Cardiac muscle cell (in vitro differentiated cells and primary cell): ENCODE measurements at regions not wholly inside any gene's neighbourhood (a gene's known extent, or its start where the extent isn't known, plus 50 kb on each side); places are given as distances from the start of the nearest gene placed in this dataset.

Experiments used
- DNase-seq, 2 donors: peaks; one replicate each; pipeline versions ENCODE4 v3.0.0 to v3.0.0-alpha.2; 2010 to 2017; ENCODE audit warnings: low read depth in 1 of 2, low spot score in 1 of 2
- H3K27ac ChIP-seq: fragments of 200-600 bp; sonication (generic); 2 replicates; pipeline ENCODE4 v1.5.1; 2016
- H3K27me3 ChIP-seq: fragments of 200-600 bp; sonication (generic); 2 replicates; pipeline ENCODE4 v1.6.0; 2016; ENCODE audit warnings: control low read depth
- H3K36me3 ChIP-seq: fragments of 200-600 bp; sonication (generic); 2 replicates; pipeline ENCODE4 v1.5.1; 2016; ENCODE audit warnings: control low read depth
- H3K4me1 ChIP-seq: fragments of 200-600 bp; sonication (generic); 2 replicates; pipeline ENCODE4 v1.8.1; 2017; ENCODE audit warnings: low read depth, mild to moderate bottlenecking, mixed run types
- H3K4me3 ChIP-seq: fragments of 200-600 bp; sonication (generic); 2 replicates; pipeline ENCODE4 v1.5.1; 2016; ENCODE audit warnings: mild to moderate bottlenecking
- H3K9me3 ChIP-seq: fragments of 200-600 bp; sonication (generic); 2 replicates; pipeline ENCODE4 v1.5.1; 2017; ENCODE audit warnings: low read depth, mild to moderate bottlenecking, control low read depth
- TF ChIP-seq, protein P1 (sequence below): IDR thresholded peaks from 2 replicates; pipeline ENCODE4 v1.5.1; 2012; ENCODE audit warnings: low read depth, mild to moderate bottlenecking, low read length

DNA sequence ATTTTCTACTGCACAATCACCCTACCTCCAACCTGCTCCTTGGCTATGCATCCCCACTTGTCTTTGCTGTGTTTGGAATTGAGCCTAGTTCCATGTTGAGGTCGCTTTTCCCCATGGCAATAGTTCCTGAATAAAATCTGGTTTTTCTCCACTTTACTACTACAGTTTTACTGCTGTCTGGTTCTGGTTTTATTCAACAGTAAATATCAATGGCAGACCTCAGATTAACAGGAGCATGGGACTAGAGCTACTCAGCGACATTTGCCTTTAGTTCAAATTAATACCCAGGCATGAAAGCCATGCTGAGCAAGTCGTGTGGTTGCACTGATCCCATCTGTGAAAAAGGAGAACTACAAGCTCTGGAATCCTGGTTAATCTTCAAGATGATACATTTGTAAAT, 460.3 kb downstream of the GRXCR1 start:
- TF ChIP-seq, protein P1, sequence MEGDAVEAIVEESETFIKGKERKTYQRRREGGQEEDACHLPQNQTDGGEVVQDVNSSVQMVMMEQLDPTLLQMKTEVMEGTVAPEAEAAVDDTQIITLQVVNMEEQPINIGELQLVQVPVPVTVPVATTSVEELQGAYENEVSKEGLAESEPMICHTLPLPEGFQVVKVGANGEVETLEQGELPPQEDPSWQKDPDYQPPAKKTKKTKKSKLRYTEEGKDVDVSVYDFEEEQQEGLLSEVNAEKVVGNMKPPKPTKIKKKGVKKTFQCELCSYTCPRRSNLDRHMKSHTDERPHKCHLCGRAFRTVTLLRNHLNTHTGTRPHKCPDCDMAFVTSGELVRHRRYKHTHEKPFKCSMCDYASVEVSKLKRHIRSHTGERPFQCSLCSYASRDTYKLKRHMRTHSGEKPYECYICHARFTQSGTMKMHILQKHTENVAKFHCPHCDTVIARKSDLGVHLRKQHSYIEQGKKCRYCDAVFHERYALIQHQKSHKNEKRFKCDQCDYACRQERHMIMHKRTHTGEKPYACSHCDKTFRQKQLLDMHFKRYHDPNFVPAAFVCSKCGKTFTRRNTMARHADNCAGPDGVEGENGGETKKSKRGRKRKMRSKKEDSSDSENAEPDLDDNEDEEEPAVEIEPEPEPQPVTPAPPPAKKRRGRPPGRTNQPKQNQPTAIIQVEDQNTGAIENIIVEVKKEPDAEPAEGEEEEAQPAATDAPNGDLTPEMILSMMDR: no peak
- H3K4me1 ChIP-seq: no peaks in the 10 kb centered on the region
- H3K36me3 ChIP-seq: no peaks in the 10 kb centered on the region
- no peak overlapping the region for H3K27ac ChIP-seq
- no peaks in the 10 kb centered on the region for H3K9me3 ChIP-seq
- H3K27me3 ChIP-seq: no peaks in the 10 kb centered on the region
- H3K4me3 ChIP-seq: no peak overlapping the region
- DNase-seq: no peak

DNA sequence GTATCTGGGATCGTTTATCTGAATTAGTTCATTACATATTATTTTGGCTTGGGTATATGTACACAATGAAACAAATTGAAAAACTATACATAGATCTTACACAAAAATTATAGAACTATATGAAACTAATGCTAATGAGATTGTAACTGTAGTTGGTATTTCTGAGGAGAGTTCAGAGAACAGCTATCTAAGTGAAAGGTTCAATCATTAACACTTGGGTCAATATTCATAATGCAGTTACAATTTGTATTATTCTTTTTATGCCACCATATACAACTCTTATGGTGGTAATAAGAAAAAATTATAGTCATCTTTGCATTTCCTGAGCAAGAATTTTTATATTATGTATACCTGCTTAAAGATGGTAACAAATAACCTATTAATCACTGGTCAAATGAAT, 461.0 kb downstream of the GRXCR1 start:
- no peak for DNase-seq
- no peaks in the 10 kb centered on the region for H3K27me3 ChIP-seq
- TF ChIP-seq, protein P1: no peak

DNA sequence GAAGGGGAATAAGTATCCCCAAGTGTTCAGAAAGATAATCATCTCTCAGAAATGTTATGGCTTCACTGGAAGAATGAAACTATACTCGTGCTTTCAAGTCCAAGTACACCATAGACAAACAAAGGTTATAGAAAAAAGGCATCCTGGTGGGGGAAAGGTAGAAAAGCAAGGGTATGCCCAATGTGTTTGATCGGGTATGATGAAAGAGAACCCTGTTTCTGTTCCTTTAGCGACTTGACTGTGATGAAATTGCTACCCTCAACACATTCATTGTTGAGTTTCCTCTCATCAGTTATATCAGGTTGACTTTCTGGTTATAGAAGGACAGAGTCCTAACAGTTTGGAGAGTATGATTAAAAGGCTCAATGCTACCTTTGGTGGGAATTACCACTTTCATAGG, 464.3 kb downstream of the GRXCR1 start:
- no peaks in the 10 kb centered on the region for H3K9me3 ChIP-seq
- TF ChIP-seq, protein P1: no peak
- H3K27ac ChIP-seq: no peak overlapping the region
- H3K36me3 ChIP-seq: no peaks in the 10 kb centered on the region
- H3K4me1 ChIP-seq: no peaks in the 10 kb centered on the region
- H3K27me3 ChIP-seq: no peaks in the 10 kb centered on the region
- DNase-seq: no peak
- no peak overlapping the region for H3K4me3 ChIP-seq

More for the DNA sequence above, 461.0 kb downstream of the GRXCR1 start:
- Histone ChIP-seq H3K4me3 (no peak overlapping the region), H3K9me3 (no peaks in the 10 kb centered on the region), H3K27ac (no peak overlapping the region), H3K36me3 (no peaks in the 10 kb centered on the region), H3K4me1 (no peaks in the 10 kb centered on the region)

DNA sequence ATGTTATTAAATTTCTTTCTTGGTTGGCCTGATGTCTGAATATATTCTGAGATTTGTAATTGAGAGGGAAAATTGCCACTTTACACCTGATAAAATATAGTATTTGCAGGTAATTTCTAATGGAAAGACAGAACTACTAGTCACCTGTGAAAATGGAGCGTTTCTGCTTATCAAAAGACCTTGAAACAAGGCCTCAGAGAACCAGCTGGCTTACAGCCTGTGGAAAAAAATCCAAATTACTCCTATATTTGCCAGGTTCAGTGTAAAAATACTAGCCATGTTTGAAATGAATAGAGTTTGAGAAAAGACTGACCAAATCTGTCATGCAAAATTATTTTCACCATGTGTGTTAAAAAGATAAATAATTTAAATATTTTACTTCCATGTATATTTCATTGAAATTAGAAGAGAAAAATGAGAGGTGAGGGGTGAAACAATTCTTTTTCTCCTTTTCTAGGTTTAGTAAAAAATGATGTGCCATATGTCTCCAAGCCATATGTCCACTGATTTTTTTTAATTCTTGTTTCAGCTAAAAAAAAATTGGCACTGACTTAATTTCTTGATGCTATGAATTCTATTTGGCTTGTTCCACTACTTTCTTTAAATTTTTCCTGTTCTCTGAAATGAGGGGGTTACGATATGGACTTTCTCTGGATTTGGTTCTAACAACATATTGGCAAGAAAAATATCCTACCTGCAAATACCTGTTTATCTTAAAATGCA, 464.9 kb downstream of the GRXCR1 start:
- TF ChIP-seq, protein P1: no peak
- H3K27ac ChIP-seq: no peak overlapping the region
- H3K27me3 ChIP-seq: no peaks in the 10 kb centered on the region
- no peaks in the 10 kb centered on the region for H3K4me1 ChIP-seq
- no peaks in the 10 kb centered on the region for H3K36me3 ChIP-seq
- no peak overlapping the region for H3K4me3 ChIP-seq
- no peaks in the 10 kb centered on the region for H3K9me3 ChIP-seq
- no peak for DNase-seq

DNA sequence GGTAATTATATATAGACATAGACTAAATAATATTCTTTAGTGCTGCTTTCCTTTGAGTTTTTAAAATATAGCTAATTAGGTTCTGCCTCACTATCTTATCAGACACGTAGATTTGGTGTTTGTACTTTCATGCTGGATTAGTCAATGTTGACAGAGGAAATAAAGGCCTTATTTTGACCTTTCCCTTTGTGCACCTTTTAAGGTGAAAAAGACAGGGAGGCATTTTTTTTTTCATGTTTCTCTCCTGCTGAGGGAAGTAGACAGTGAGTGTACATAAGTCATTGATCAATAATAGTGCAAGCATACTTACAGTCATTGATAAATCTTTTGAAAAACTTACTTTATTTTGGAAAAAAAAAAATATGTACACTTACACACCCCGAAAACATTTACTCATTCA, 467.8 kb downstream of the GRXCR1 start:
- TF ChIP-seq, protein P1: no peak
- DNase-seq: no peak
- no peaks in the 10 kb centered on the region for H3K36me3 ChIP-seq
- no peak overlapping the region for H3K27ac ChIP-seq
- no peak overlapping the region for H3K4me3 ChIP-seq
- no peaks in the 10 kb centered on the region for H3K9me3 ChIP-seq
- no peaks in the 10 kb centered on the region for H3K27me3 ChIP-seq
- H3K4me1 ChIP-seq: no peaks in the 10 kb centered on the region
